HG03439 (cell line): ENCODE measurements at regions not wholly inside any gene's neighbourhood (a gene's known extent, or its start where the extent isn't known, plus 50 kb on each side); places are given as distances from the start of the nearest gene placed in this dataset.
"Not testable (repeated sequence)": the region's sequence is repeated elsewhere in the genome, so short reads cannot be mapped to it uniquely, and the experiment has no call there.

Experiments used
- ATAC-seq: cut with Tn5 transposase; IDR thresholded peaks from one replicate; pipeline ENCODE4 v1.9.1; 2021; ENCODE audit warnings: mild to moderate bottlenecking, moderate library complexity; ENCODE audit not compliant: unreplicated experiment

DNA sequence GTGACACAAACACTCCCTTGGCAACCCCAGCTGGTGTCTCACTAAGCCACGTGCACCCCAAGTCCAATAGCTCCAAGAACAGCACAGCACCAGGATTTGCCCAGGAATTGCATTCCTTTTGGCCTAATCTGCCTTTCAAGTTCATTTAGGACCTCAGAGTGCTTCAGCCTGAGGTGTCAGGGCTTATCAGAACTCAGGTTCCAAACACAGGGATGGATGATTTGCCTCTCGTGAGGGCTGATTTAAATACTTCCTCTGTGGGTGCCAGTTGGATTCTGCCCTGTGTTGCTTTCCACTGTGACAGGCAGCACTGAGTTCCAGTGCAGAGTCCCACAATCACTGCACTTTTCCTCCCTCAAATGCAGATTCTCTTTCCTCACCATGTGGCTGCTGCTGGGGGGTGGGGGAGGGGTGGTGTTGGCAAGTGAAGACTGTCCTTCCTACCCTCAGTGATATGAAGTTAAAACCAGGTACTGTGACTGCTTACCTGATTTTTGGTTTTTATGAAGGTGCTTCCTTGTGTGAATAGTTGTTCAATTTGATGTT, 204.3 kb upstream of the STAC start:
- ATAC-seq, result no peak

DNA sequence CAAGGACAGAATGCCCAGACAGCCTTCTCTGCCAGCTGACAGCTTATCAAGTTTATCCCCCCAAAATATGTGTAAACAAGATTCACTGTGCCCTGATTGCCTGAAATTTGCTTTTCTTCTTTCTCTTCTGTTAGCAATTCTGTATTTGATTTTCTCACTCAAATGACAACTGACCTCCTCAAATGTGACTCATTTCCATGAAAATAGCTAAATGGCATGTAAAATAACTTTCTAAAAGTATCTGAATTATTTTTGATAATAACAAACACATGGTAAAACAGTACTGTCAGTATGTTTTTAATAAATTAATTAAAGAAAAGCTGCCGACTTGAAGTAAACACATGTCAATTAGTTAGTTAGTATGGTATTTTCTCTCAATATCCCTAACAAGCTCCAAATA, 202.3 kb upstream of the STAC start:
- no peak for ATAC-seq

DNA sequence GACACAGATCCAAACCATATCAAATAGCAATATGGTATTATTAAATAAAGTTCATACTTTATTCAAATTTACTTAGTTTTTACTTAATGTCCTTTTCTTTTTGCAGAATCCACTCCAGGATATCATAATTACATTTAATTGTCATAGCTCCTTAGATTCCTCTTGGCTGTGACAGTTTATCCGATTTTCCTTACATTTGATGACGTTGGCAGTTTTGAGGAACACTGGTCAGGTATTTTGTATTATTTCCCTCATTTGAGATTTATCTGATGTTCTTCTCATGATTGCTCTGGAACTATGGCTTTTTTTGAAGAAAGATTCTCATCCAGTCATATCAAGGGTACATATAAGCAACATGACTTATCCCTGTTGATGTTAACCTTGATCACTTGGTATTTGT, 198.3 kb upstream of the STAC start:
- ATAC-seq, result no peak

DNA sequence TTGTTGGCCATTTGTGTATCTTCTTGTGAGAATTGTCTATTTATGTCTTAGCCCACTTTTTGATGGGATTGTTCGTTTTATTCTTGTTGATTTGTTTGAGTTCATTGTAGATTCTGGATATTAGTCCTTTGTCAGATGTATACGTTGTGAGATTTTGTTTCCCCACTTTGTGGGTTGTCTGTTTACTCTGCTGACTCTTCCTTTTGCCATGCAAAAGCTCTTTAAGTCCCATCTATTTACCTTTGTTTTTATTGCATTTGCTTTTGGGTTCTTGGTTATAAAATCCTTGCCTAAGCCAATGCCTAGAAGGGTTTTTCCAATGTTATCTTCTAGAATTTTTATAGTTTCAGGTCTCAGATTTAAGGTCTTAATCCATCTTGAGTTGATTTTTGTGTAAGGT, 193.1 kb upstream of the STAC start:
- ATAC-seq, result not testable (repeated sequence)

DNA sequence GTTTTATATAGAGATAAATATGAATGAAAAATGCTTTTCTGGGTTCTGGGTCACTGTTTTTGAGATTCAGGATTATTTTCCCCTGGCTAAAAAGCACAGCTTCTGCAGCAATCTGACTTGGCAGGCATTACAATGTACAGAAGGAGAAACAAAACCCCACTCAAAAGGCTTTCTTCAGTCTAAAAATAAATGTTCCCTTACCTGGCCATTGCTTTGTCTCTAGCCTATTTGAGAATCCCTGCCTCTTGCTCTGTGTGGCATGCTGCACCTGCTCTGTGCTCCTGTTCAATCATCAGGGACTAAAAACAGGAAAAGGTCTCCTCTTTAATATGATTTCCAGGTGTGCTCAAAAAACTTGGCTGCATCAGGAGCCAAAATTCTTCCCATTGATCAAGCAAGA, 187.4 kb upstream of the STAC start:
- no peak for ATAC-seq

DNA sequence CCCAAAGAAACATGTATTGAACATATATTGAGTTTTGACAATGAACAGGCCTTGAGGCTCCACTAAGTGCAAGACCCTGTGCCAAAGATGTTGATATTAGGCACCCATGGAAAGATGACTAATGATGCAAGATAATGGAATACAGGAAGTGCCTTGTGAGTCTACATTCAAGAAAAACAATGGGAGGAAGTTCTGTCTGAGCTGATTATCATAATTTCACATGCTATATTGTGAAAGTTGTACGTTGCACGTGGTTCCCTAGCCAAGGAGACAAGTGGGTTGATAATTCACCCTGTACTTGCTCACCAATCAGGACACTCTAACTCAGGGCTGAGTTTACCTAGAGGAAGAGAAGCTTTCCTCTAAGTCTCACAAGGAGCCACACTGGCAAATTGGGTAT, 186.9 kb upstream of the STAC start:
- ATAC-seq, result no peak

DNA sequence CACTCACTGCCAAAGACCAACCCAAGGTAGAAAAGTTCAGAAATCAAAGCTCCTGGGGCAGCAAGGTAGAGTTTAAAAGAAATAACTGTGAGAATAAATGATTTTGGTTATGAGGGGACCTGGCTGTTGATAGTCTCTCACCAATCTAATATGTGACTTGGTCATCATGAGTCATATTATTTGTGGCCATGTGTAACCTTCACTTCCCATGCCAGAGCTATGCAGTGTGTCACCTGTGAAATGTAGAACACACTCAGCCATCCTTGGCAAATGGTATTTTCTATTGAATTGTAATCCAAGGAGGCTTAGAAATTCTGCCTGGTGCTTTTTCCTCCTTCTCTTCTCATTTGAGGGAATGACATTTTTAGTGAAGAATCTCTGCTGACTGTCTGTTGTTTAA, 184.2 kb upstream of the STAC start:
- ATAC-seq, result no peak

DNA sequence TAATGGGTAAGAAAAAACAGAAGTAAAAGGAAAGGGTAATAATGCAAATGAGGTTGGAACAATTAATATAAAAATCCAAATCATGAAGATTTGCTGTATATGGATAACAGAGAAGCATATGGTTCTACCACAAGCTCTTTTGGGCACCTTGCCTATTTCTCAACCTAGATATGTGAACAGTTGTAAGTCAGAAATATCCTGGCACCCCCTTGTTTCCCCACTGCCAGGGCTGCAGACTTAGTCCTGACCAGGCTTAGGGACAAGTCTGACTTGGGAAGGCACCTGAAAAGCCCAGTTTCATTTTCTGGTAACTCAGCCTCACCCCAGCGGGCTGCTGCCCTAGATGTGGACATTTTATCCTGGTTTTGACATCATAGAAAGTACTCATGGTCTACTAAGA, 183.2 kb upstream of the STAC start:
- ATAC-seq, result no peak

DNA sequence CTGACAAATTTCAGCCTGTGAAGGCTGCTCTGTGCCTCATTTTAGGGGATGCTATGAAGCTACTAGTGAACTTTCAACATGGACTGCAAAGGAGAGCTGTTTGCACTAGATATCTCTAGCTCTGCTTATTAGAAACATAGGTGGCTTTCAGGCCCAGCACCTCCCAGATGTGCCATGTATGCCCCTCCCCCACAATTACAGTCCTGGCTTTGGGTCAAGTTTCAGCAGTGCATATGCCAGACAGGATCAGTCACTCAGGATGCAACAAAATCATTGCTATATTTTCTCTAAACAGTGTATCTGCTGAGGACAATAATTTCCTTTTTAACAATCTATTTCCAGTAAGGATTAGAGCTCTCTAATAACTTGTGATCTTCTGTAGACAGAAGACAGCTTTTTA, 178.8 kb upstream of the STAC start:
- no peak for ATAC-seq

DNA sequence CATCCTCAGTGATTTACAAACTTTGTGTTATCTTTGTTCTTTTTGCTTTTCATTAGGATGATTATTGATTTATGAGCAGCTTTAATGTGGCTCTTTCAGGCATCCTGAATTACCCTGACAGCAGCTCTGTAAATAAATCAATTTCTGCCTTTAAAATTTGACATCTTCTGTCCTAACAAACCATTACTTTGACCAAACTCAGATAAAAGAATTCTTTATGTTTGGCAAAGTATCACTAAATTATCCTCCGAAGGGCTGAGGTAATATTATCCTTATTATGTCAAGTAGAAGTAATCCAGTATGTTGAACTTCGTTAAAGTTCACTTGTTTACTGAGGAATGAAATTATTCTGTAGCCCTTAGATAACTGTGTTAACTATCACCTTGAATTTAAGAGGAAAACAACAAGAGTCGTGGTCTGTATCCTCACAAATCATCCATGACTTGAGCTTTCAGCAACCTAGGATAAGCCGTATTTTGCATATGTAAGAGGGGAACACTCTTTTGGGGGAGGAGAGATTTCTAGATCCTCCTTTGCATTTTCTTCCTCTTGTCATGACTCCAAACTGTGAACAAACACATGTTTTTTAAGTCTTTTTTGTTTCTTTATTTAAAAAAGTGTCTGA, 173.2 kb upstream of the STAC start:
- ATAC-seq, result no peak

DNA sequence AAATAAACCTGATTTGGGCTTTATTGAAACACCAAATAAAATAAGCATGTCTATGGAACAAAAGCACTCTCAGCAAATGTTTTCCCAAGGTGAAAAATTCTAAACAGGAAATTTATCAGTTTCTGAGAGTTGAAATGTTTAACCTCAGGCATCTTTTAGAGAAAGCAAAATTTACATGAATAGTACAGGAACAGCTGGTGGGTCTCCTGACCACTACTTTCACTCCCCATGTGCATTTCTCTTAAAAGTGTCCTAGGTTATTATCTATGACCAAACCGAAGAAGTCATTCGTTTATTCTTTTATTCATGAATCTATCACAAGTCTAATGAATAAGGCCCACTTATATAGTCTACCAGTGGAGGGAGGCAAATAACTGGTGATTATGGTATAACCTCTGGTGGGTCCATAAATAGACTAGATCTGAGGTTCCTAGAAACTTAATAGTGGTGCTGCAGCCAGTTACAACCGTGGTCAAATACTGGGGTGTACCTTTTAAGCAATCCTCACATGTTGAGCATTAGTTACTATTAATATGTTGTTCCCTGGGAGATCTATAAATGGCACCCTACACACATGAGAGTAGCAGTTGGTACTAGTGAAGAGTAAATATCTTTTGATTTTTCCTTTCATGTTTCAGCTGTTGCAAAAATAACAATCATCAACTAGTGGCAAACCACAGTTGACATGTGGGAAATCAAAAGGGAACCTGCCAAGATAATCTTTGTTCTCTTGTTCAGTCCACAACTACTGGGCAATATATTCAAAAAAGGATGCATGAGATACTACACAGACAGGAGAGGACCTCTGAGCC, 169.3 kb upstream of the STAC start:
- no peak for ATAC-seq

DNA sequence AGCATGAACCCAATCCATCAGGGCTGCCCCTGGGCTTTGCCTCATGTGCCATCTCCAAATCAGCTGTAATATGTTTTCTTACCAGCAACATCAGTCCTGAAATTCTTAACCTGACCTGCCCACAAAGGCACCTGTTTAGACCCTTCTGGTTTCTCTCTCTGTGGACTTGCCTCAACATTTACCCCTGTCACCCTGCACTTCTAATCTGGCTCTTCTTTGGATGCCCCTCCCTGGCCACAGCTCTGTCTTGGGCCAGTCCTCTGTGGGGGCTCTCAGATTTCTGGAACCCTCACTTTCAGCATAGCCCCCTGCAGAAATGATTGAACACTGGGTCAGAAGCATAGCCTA, 168.7 kb upstream of the STAC start:
- ATAC-seq, result no peak

DNA sequence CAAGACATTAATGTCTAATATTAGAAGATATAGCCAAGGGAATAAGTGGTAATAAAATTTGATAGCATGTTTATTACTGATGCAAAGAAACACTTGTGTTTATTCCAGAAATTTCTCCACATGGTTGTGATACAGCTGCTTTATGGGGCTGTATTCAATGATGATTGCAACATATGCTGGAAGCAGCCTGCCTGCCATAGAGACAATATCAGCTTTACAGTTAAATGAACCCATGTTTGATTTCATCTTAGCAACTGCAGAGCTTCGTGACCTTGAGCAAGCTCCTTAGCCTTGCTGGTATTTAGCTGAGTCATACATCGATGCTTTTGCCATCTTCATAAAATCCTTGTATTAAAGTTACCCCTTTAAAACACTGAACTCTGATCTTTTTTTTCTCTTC, 168.1 kb upstream of the STAC start:
- no peak for ATAC-seq

DNA sequence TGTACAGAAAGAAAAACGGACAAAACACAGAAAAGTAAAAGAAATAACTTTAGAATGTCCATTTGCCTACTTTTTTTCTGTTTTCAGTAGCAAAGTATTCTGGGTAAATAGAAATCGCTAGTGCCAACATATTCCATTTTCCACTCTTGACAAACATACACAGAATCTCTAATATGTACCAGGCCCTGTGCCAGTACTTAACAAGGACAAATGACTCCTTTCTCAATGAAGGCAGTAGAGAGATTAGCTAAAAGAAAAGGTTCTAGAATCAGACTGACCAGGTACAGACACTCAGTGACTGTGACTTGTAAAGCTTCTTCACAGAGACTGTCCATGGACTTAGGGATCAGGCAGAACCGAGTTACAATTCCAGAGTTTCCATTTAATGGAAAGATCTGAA, 165.8 kb upstream of the STAC start:
- ATAC-seq, result no peak

DNA sequence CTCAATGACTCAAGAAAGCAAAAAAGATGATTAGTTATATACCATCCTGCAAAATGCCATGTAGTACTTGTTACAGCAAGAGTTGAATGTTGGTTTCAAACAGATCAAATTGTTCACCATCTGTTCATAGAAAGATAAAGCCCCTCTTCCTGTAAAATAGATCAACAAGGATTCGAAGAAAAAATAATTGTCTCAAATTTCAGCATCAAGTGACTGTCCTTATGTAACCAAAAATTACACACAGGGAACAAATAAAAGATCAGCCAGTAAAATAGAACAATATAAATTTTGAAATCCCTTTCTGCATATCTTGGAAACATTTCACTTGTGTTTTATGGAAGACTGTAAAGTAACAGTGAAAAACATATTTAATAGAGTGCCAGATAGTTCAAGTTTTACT, 165.1 kb upstream of the STAC start:
- no peak for ATAC-seq

DNA sequence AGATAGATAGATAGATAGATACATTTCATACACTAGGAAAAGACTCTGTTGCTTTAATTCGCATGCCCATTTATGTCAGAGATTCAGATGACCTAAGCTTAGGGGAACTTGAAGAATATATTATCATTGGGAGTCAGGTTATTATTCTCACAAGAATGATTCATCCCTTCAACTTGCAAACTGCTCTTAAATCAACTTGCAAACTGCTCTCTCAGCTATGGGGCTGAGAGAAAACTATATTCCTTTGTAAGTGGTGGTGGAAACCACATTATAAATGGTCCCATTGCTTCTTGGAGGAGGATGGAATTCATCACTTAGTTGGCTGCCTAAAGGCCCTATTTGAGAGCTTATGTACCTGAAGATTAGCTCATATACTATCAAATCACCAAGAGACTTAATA, 160.9 kb upstream of the STAC start:
- no peak for ATAC-seq

DNA sequence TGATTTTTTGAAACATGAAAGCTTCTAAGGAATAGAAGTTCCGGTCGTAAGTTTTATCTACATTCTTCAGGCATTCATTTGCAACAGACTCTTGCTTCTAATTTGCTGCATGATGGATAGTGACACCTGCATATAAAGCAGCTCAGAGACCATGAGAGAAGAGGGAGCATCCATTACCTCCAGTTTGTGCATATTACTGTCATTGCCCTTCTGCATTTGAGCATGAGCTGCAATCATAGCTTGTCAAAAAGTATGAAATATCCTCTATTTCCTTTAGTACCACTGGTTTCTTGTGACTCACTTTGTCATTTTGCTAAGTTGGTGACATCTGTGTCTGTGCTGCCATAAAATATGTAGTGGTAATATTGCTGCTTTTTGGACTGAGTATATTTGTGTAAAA, 160.1 kb upstream of the STAC start:
- no peak for ATAC-seq

DNA sequence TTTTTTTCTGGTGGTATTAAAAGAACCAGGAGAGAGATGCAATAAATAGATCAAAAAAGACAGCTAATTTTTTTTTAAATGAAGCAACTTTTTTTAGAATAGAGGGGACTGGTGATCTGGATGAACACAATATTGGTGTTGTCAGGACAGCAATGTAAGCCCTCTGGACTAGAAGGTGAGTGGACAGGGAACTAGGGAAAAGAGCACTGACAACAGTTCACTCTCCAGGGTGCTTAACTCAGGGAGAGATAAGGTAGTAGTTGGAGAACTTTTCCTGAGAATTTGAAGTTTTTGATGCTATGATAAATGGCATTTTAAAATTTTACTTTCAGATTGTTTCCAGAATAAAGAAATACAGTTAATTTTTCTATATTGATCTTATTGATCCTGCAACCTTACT, 158.3 kb upstream of the STAC start:
- ATAC-seq, result no peak

DNA sequence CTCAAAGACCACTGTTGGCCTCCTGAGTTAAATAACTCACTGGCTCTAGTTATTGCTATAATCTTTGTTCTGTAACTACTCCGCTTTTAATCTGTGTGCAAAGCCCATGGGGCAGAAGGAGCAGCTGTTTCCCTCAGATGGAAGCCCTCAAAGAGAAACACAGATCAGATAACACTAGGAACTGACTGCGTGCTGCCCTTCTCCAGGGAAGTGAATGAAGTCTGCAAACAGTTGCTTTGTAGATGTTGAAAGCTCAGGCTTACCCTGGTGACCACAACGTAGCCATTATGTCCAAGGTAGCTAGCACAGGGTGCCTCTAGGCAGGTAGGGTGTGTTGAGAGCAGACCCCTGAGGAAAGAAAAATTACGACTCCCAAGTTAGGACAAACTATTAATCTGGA, 152.3 kb upstream of the STAC start:
- no peak for ATAC-seq

DNA sequence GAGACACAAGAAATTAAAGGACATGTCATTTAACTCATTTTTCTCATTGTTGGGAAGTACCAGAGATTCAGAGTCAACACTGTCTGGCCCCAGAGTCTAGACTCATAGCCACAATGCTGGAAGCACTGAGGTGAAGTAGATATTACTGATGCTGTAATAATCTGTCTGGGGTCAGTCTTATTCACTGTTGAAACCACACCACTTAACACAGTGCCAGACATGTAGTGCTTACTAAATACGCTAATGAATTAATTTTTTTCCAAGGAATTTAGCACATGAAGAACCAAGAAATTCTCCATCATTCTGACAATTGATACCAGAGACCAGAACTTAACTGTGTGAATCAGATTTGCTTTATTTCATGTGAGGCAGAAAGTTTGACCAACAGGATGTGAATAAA, 150.8 kb upstream of the STAC start:
- no peak for ATAC-seq

DNA sequence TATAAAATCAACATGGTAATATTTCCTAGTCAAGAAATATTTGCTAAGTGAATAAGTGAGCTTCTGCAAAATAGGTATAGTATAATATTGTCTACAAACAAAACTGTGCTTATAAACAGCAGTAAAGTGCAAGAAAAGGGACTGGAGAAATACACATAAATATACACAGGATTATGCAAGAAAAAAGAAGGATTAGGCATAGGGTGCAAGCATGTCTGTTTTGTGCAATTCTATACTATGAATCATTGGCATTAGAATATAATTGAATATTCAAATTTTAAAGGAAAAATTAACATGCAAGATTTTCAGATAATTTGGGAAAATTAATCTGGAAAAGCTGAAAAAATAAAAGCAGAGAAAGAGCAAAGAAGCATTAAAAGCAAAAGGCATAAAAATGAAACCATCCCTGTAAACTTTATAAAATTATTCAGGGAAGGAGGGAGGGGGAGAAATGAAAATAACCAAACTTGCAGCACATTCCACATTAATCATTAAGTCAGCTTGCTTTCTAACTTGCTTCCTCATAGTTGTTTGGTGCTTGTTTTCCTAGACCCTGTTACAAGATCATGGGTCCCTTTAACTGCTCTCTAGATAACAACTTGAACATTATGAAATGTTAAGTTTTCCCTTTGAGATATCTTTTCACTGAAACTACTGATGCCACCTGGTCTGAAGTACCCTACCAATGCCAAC, 147.4 kb upstream of the STAC start:
- ATAC-seq, result no peak

DNA sequence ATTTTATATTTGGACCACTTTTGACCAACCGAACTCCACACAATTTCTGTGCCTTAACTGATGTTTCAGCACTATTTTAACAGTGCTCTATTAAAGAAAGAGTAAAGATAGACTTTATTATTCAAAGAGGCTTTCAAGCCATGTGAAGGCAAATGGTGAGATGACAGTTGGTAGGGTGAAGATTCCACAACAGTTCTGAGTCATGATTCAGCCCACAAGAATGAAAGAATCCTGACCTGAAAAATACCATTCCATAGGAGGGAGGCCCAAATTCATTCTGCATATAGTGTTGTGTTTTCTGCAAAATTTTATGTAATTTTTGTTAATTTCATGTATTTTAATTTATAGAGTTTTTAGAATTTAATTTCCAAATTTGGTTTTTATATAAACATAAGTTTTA, 135.6 kb upstream of the STAC start:
- no peak for ATAC-seq
